HCT116 (cell line): ENCODE measurements at regions not wholly inside any gene's neighbourhood (a gene's known extent, or its start where the extent isn't known, plus 50 kb on each side); places are given as distances from the start of the nearest gene placed in this dataset.

Source experiments
- ATAC-seq: fragments of 200-7000 bp; cut with Tn5 transposase; 2 replicates; pipeline ENCODE4 v1.9.1; 2020; ENCODE audit warnings: mild to moderate bottlenecking, moderate library complexity
- BruUV-seq: library from RNA; stranded (reverse); fragments of 400-500 nt; replicated peaks from 2 replicates; lab custom pipeline; 2021; lab: Mats Ljungman, UMichigan
- CTCF ChIA-PET: fragments of 300-600 bp; sonication (Branson Sonifier 250); formaldehyde crosslinking; loops from one replicate; lab custom pipeline; 2021; ENCODE audit warnings: antibody characterized with exemption; lab: Charles Lee
- POLR2A ChIA-PET: fragments of 300-600, 350-600 bp; sonication (Branson Sonifier 250); formaldehyde crosslinking; loops from one replicate; lab custom pipeline; 2021; ENCODE audit warnings: antibody characterized with exemption; lab: Charles Lee
- RAD21 ChIA-PET, 2 experiments: fragments of 300-600 bp; sonication (Branson Sonifier 250); formaldehyde crosslinking; loops; one replicate each; lab custom pipeline; 2023; ENCODE audit warnings: low total read pairs in 2 of 2; ENCODE audit not compliant: uncharacterized antibody in 2 of 2, unreplicated experiment in 2 of 2, low non-redundant PET in 1 of 2; lab: Charles Lee
- DNase-seq: peaks from one replicate; pipeline ENCODE4 v3.0.0-alpha.2; 2010; ENCODE audit warnings: low read depth, low spot score
- H2AFZ ChIP-seq: fragments of 200-600 bp; shearing (Covaris generic), sonication (generic); 2 replicates; pipeline ENCODE4 v1.6.1; 2017; ENCODE audit warnings: low read depth, mixed run types, mixed read lengths, antibody characterized with exemption, low read length; ENCODE audit not compliant: poor library complexity, severe bottlenecking
- H3K27ac ChIP-seq: 2 replicates; pipeline ENCODE4 v1.5.1; 2012; ENCODE audit warnings: low read depth, low read length
- H3K27me3 ChIP-seq: fragments of 200-600 bp; sonication (generic); 2 replicates; pipeline ENCODE4 v1.6.1; 2016; ENCODE audit warnings: mixed run types, low read length, mixed read lengths; ENCODE audit not compliant: insufficient read depth
- H3K36me3 ChIP-seq, 2 experiments: fragments of 200-500 bp in 1 of 2; fragments of 200-600 bp in 1 of 2; sonication (Bioruptor generic) in 1 of 2; sonication (generic) in 1 of 2; 2 replicates each; pipeline versions ENCODE4 v1.5.1 to v1.6.1; 2014 to 2016; ENCODE audit warnings: low read length in 2 of 2, inconsistent platforms in 1 of 2, mixed read lengths in 1 of 2, mixed run types in 1 of 2; ENCODE audit not compliant: insufficient read depth in 2 of 2, control insufficient read depth in 1 of 2
- H3K4me1 ChIP-seq, 2 experiments: fragments of 200-600 bp in 1 of 2; sonication (generic) in 1 of 2; 2 replicates each; pipeline versions ENCODE4 v1.5.1 to v1.6.1; 2012 to 2017; ENCODE audit warnings: low read length in 2 of 2, inconsistent platforms in 1 of 2, mild to moderate bottlenecking in 1 of 2, mixed read lengths in 1 of 2, mixed run types in 1 of 2, moderate library complexity in 1 of 2; ENCODE audit not compliant: insufficient read depth in 2 of 2, control insufficient read depth in 1 of 2
- H3K4me2 ChIP-seq: fragments of 200-600 bp; sonication (generic); 2 replicates; pipeline ENCODE4 v1.6.1; 2017; ENCODE audit warnings: mixed run types, low read length, mixed read lengths
- H3K4me3 ChIP-seq, 2 experiments: fragments of 200-600 bp in 1 of 2; sonication (generic) in 1 of 2; replicated peaks in 1 of 2; 2 replicates each; pipeline ENCODE4 v1.5.1; 2011 to 2016; ENCODE audit warnings: low read length in 2 of 2, control low read depth in 1 of 2, low read depth in 1 of 2, mild to moderate bottlenecking in 1 of 2, mixed read lengths in 1 of 2, mixed run types in 1 of 2
- H3K79me2 ChIP-seq: fragments of 200-600 bp; sonication (generic); 2 replicates; pipeline ENCODE4 v1.6.1; 2017; ENCODE audit warnings: mild to moderate bottlenecking, mixed run types, low read length, moderate library complexity, mixed read lengths; ENCODE audit not compliant: insufficient read depth
- H3K9ac ChIP-seq: fragments of 200-600 bp; sonication (generic); 2 replicates; pipeline ENCODE4 v1.6.1; 2016; ENCODE audit warnings: low read length, mixed read lengths
- H3K9me2 ChIP-seq: fragments of 200-600 bp; sonication (generic), shearing (Covaris generic); 2 replicates; pipeline ENCODE4 v1.6.1; 2017; ENCODE audit warnings: mixed run types, mild to moderate bottlenecking, moderate library complexity; ENCODE audit not compliant: insufficient read depth
- H3K9me3 ChIP-seq, 2 experiments: fragments of 200-500 bp in 1 of 2; fragments of 200-600 bp in 1 of 2; sonication (Bioruptor generic) in 1 of 2; sonication (generic) in 1 of 2; 2 replicates each; pipeline ENCODE4 v1.6.1; 2014 to 2017; ENCODE audit warnings: low read length in 2 of 2, mixed read lengths in 2 of 2, inconsistent platforms in 1 of 2, low read depth in 1 of 2, mild to moderate bottlenecking in 1 of 2, mixed run types in 1 of 2, moderate library complexity in 1 of 2; ENCODE audit not compliant: control insufficient read depth in 1 of 2, insufficient read depth in 1 of 2
- H4K20me1 ChIP-seq: fragments of 200-600 bp; sonication (generic), shearing (Covaris generic); 2 replicates; pipeline ENCODE4 v1.6.1; 2017; ENCODE audit warnings: mixed run types, mild to moderate bottlenecking, moderate library complexity; ENCODE audit not compliant: insufficient read depth
- CEBPB ChIP-seq: IDR thresholded peaks from 2 replicates; pipeline ENCODE4 v1.6.1; 2012; ENCODE audit warnings: low read depth
- FOSL1 ChIP-seq: IDR thresholded peaks from 2 replicates; pipeline ENCODE4 v1.6.1; 2012; ENCODE audit warnings: low read depth
- JUND ChIP-seq: IDR thresholded peaks from 2 replicates; pipeline ENCODE4 v1.6.1; 2012
- POLR2AphosphoS5 ChIP-seq: IDR thresholded peaks from 2 replicates; pipeline ENCODE4 v1.6.1; 2011; ENCODE audit warnings: mild to moderate bottlenecking, low read depth, low read length, moderate library complexity
- RAD21 ChIP-seq: IDR thresholded peaks from 2 replicates; pipeline ENCODE4 v1.6.1; 2012; ENCODE audit warnings: low read depth, mild to moderate bottlenecking
- SP1 ChIP-seq: IDR thresholded peaks from 2 replicates; pipeline ENCODE4 v1.6.1; 2012; ENCODE audit warnings: low read depth
- SRF ChIP-seq: IDR thresholded peaks from 2 replicates; pipeline ENCODE4 v1.6.1; 2012; ENCODE audit warnings: low read depth
- ZFX ChIP-seq: fragments of 450-650 bp; IDR thresholded peaks from 2 replicates; pipeline ENCODE4 v1.6.1; 2017
- ZNF274 ChIP-seq: fragments of 200-500 bp; sonication (Bioruptor generic); IDR thresholded peaks from 2 replicates; pipeline ENCODE4 v1.6.1; 2014; ENCODE audit warnings: mild to moderate bottlenecking, low read depth, low read length, inconsistent platforms
- intact Hi-C: fragments of 100-400 bp; cut with micrococcal nuclease; formaldehyde crosslinking; loops from 2 replicates; pipeline ENCODE4 v1.10.0; 2022
- TF ChIP-seq, protein P1 (sequence below): IDR thresholded peaks from 2 replicates; pipeline ENCODE4 v1.6.1; 2012; ENCODE audit warnings: low read depth
- TF ChIP-seq, protein P2 (sequence below), 3 experiments: fragments of 200-600 bp in 1 of 3; sonication (generic) in 1 of 3; IDR thresholded peaks in 2 of 3; conservative IDR thresholded peaks in 1 of 3; 2 replicates each; pipeline ENCODE4 v1.5.1; 2012 to 2017; ENCODE audit warnings: low read depth in 2 of 3, low read length in 2 of 3, antibody characterized with exemption in 1 of 3, borderline replicate concordance in 1 of 3, control low read depth in 1 of 3, mild to moderate bottlenecking in 1 of 3, mixed read lengths in 1 of 3, mixed run types in 1 of 3, moderate library complexity in 1 of 3; ENCODE audit not compliant: insufficient read depth in 1 of 3
- TF ChIP-seq, protein P3 (sequence below): IDR thresholded peaks from 2 replicates; pipeline ENCODE4 v1.6.1; 2012

DNA sequence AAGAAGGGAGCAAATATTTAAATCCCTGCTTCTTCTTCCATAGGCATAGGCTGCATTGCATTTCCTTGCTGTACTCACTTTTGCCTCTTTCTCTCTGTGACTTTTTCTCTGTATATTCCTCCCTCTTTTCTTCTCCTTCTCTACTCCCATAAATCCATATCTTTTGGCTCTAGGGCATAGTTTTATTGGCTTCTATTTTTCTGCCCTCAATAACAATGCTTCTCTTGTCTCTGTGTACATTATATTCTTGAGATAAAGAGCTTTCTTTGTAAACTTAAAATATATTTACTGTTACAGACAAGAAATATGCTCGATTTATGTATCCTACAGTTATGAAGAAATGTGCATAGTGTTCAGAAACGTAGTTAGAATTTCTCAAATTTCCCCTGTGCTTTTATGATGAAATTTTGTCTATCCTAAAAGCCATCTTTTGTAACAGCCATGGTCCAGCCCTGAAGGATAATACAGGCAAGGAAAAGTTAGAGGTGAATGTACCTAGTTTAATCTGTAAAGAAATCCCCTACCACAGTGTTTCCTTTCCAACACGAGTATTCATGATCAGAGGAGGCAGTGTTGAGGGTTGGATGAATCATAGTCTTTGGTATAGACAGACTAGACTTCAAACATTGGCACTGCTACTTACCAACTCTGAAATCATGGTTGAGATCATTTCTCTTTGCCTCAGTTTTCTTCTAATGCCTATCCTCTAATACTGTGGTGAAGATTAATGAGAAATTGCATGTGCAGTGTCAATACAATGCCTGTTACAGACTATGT is 173.3 kb upstream of the FAR2 start:
- Histone ChIP-seq H4K20me1 (no peaks in the 10 kb centered on the region), H3K9me3 (no peaks in the 10 kb centered on the region), H3K4me1 (no peaks in the 10 kb centered on the region), H3K27me3 (no peaks in the 10 kb centered on the region), H2AFZ (no peak overlapping the region), H3K36me3 (no peaks in the 10 kb centered on the region), H3K79me2 (no peaks in the 10 kb centered on the region), H3K4me3 (no peak overlapping the region), H3K9ac (no peak overlapping the region), H3K27ac (no peak overlapping the region), H3K4me2 (no peak overlapping the region), H3K9me2 (no peaks in the 10 kb centered on the region)
- POLR2A ChIA-PET = no interaction called here
- no peak for DNase-seq
- ATAC-seq = no peak
- BruUV-seq = no TSS peak
- RAD21 ChIA-PET = no interaction called here
- intact Hi-C loops = no loop called here
- TF ChIP-seq, protein P1, sequence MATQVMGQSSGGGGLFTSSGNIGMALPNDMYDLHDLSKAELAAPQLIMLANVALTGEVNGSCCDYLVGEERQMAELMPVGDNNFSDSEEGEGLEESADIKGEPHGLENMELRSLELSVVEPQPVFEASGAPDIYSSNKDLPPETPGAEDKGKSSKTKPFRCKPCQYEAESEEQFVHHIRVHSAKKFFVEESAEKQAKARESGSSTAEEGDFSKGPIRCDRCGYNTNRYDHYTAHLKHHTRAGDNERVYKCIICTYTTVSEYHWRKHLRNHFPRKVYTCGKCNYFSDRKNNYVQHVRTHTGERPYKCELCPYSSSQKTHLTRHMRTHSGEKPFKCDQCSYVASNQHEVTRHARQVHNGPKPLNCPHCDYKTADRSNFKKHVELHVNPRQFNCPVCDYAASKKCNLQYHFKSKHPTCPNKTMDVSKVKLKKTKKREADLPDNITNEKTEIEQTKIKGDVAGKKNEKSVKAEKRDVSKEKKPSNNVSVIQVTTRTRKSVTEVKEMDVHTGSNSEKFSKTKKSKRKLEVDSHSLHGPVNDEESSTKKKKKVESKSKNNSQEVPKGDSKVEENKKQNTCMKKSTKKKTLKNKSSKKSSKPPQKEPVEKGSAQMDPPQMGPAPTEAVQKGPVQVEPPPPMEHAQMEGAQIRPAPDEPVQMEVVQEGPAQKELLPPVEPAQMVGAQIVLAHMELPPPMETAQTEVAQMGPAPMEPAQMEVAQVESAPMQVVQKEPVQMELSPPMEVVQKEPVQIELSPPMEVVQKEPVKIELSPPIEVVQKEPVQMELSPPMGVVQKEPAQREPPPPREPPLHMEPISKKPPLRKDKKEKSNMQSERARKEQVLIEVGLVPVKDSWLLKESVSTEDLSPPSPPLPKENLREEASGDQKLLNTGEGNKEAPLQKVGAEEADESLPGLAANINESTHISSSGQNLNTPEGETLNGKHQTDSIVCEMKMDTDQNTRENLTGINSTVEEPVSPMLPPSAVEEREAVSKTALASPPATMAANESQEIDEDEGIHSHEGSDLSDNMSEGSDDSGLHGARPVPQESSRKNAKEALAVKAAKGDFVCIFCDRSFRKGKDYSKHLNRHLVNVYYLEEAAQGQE = no peak
- TF ChIP-seq POLR2AphosphoS5 (no peak), SRF (no peak), ZNF274 (no peak), JUND (no peak), SP1 (no peak), RAD21 (no peak), FOSL1 (no peak), CEBPB (no peak), ZFX (no peak)
- TF ChIP-seq, protein P2, sequence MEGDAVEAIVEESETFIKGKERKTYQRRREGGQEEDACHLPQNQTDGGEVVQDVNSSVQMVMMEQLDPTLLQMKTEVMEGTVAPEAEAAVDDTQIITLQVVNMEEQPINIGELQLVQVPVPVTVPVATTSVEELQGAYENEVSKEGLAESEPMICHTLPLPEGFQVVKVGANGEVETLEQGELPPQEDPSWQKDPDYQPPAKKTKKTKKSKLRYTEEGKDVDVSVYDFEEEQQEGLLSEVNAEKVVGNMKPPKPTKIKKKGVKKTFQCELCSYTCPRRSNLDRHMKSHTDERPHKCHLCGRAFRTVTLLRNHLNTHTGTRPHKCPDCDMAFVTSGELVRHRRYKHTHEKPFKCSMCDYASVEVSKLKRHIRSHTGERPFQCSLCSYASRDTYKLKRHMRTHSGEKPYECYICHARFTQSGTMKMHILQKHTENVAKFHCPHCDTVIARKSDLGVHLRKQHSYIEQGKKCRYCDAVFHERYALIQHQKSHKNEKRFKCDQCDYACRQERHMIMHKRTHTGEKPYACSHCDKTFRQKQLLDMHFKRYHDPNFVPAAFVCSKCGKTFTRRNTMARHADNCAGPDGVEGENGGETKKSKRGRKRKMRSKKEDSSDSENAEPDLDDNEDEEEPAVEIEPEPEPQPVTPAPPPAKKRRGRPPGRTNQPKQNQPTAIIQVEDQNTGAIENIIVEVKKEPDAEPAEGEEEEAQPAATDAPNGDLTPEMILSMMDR (IDR thresholded peaks at IDR 0.05 in 2 of 3, conservative IDR thresholded peaks at IDR 0.05 in 1 of 3; ENCODE audit: borderline replicate concordance in 1 of 3, insufficient read depth in 1 of 3, low read depth in 2 of 3, low read length in 2 of 3) = no peak
- TF ChIP-seq, protein P3, sequence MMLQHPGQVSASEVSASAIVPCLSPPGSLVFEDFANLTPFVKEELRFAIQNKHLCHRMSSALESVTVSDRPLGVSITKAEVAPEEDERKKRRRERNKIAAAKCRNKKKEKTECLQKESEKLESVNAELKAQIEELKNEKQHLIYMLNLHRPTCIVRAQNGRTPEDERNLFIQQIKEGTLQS = no peak
- CTCF ChIA-PET = interaction anchor here (1.0 kb wide), 1 partner anchor 13 kb away, joined by 3 read pairs; no protein-coding TSS in a partner anchor
